K562 (cell line): ENCODE measurements at regions not wholly inside any gene's neighbourhood (a gene's known extent, or its start where the extent isn't known, plus 50 kb on each side); places are given as distances from the start of the nearest gene placed in this dataset.

ENCODE experiments used
- CEBPB ChIP-seq: fragments of 450-650 bp; IDR thresholded peaks from 2 replicates; pipeline ENCODE4 v1.6.1; 2016; ENCODE audit warnings: missing genetic modification characterization, missing compliant biosample characterization
- GABPB1 ChIP-seq: sonication (generic); formaldehyde crosslinking; IDR thresholded peaks from 2 replicates; pipeline ENCODE4 v1.8.0; 2022; ENCODE audit warnings: mild to moderate bottlenecking, missing genetic modification reagents
- NCOA6 ChIP-seq: fragments of 450-650 bp; IDR thresholded peaks from 2 replicates; pipeline ENCODE4 v1.6.1; 2017; ENCODE audit warnings: mild to moderate bottlenecking
- NFE2 ChIP-seq: IDR thresholded peaks from 2 replicates; pipeline ENCODE4 v1.6.1; 2014; ENCODE audit warnings: antibody characterized with exemption, low read depth
- NR4A1 ChIP-seq, 2 experiments: fragments of 250-450 bp in 1 of 2; fragments of 450-650 bp in 1 of 2; sonication (Bioruptor Pico) in 1 of 2; IDR thresholded peaks; 2 replicates each; pipeline versions ENCODE4 v1.4.0 to v1.6.1; 2016 to 2020; ENCODE audit warnings: mild to moderate bottlenecking in 2 of 2, missing compliant biosample characterization in 1 of 2, missing genetic modification characterization in 1 of 2, moderate library complexity in 1 of 2
- RBM39 ChIP-seq: fragments of 200-400 bp; formaldehyde crosslinking; optimal IDR thresholded peaks from 2 replicates; pipeline ENCODE3; 2018; ENCODE audit warnings: low read depth, low read length
- RNF2 ChIP-seq: sonication (generic); IDR thresholded peaks from 2 replicates; pipeline ENCODE4 v1.6.1; 2016
- SMC3 ChIP-seq: conservative IDR thresholded peaks from 2 replicates; pipeline ENCODE4 v1.6.1; 2011; ENCODE audit warnings: low read depth, low read length, improper control_type of control experiment; ENCODE audit not compliant: insufficient read depth
- TEAD1 ChIP-seq, 2 experiments: fragments of 450-650 bp in 1 of 2; sonication (generic) in 1 of 2; formaldehyde crosslinking; IDR thresholded peaks; 2 replicates each; pipeline versions ENCODE4 v1.4.0 to v1.8.0; 2020 to 2022; ENCODE audit warnings: mild to moderate bottlenecking in 2 of 2, missing genetic modification reagents in 1 of 2
- YY1 ChIP-seq, 3 experiments: IDR thresholded peaks; 2 replicates each; pipeline ENCODE4 v1.6.1; 2011; ENCODE audit warnings: low read length in 2 of 3, mild to moderate bottlenecking in 2 of 3, moderate library complexity in 2 of 3, borderline replicate concordance in 1 of 3, control low read depth in 1 of 3, low read depth in 1 of 3; ENCODE audit not compliant: insufficient read depth in 3 of 3, insufficient replicate concordance in 2 of 3, control insufficient read depth in 1 of 3, insufficient read length in 1 of 3; ENCODE audit errors: extremely low read depth in 1 of 3
- ZNF316 ChIP-seq: fragments of 450-650 bp; IDR thresholded peaks from 2 replicates; pipeline ENCODE4 v1.6.1; 2016
- TF ChIP-seq, protein P1 (sequence below): fragments of 450-650 bp; IDR thresholded peaks from 2 replicates; pipeline ENCODE4 v1.7.0; 2016; ENCODE audit warnings: borderline replicate concordance
- TF ChIP-seq, protein P2 (sequence below): fragments of 250-450 bp; sonication (Bioruptor Pico); IDR thresholded peaks from 2 replicates; pipeline ENCODE4 v1.9.0; 2021; ENCODE audit warnings: mild to moderate bottlenecking
- TF ChIP-seq, protein P3 (sequence below): fragments of 250-450 bp; sonication (Bioruptor Pico); IDR thresholded peaks from 2 replicates; pipeline ENCODE4 v1.8.0; 2021; ENCODE audit warnings: borderline replicate concordance, mild to moderate bottlenecking, moderate library complexity; ENCODE audit not compliant: poor library complexity, severe bottlenecking
- TF ChIP-seq, protein P4 (sequence below), 2 experiments: fragments of 450-650 bp; IDR thresholded peaks; 2 replicates each; pipeline ENCODE4 v1.6.1; 2016; ENCODE audit warnings: mild to moderate bottlenecking in 2 of 2, borderline replicate concordance in 1 of 2, low read depth in 1 of 2, moderate library complexity in 1 of 2
- TF ChIP-seq, protein P5 (sequence below), 2 experiments: fragments of 450-650 bp in 1 of 2; sonication (generic) in 1 of 2; formaldehyde crosslinking in 1 of 2; IDR thresholded peaks in 1 of 2; conservative IDR thresholded peaks in 1 of 2; 2 replicates each; pipeline versions ENCODE4 v1.6.1 to v1.8.1; 2016 to 2023; ENCODE audit warnings: mild to moderate bottlenecking in 2 of 2, moderate library complexity in 2 of 2, inconsistent platforms in 1 of 2, missing genetic modification reagents in 1 of 2

DNA sequence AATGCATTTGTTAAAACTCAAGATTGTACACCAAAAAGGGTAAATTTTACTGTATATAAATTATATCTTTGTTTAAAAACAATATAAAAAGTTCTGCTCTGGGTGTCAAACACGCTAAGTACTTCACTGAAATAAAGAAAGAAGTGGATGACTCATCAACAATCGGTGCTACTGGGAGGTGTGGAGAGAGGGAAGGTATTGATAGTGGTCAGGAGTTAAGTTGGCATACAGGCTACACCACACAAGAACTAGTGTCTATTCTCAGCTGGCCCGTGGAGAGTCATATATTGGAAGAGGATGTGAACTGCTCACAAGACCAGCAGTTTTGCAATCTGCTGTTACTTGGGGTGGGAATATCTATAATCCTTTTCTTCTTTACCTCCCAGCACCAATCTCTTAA is 145.7 kb upstream of the TRPC7 start (continued):
- TF ChIP-seq, protein P1, sequence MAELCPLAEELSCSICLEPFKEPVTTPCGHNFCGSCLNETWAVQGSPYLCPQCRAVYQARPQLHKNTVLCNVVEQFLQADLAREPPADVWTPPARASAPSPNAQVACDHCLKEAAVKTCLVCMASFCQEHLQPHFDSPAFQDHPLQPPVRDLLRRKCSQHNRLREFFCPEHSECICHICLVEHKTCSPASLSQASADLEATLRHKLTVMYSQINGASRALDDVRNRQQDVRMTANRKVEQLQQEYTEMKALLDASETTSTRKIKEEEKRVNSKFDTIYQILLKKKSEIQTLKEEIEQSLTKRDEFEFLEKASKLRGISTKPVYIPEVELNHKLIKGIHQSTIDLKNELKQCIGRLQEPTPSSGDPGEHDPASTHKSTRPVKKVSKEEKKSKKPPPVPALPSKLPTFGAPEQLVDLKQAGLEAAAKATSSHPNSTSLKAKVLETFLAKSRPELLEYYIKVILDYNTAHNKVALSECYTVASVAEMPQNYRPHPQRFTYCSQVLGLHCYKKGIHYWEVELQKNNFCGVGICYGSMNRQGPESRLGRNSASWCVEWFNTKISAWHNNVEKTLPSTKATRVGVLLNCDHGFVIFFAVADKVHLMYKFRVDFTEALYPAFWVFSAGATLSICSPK: no peak
- TF ChIP-seq, protein P2, sequence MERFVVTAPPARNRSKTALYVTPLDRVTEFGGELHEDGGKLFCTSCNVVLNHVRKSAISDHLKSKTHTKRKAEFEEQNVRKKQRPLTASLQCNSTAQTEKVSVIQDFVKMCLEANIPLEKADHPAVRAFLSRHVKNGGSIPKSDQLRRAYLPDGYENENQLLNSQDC: no peak
- TF ChIP-seq YY1 (IDR thresholded peaks at IDR 0.05; ENCODE audit: borderline replicate concordance in 1 of 3, control insufficient read depth in 1 of 3, extremely low read depth in 1 of 3, insufficient read depth in 3 of 3, insufficient read length in 1 of 3, insufficient replicate concordance in 2 of 3, low read depth in 1 of 3, low read length in 2 of 3) (no peak), SMC3 (no peak), RBM39 (no peak), RNF2 (no peak), CEBPB (no peak), GABPB1 (no peak), TEAD1 (CRISPR knock-in tag; IDR thresholded peaks at IDR 0.05) (no peak), NFE2 (peak; percentile 62; the same call in 1 of the 2 replicates), NR4A1 (CRISPR knock-in tag; IDR thresholded peaks at IDR 0.05) (no peak), NR4A1 (tag; IDR thresholded peaks at IDR 0.05) (no peak), NCOA6 (no peak), ZNF316 (peak; percentile 75)
- TF ChIP-seq, protein P3, sequence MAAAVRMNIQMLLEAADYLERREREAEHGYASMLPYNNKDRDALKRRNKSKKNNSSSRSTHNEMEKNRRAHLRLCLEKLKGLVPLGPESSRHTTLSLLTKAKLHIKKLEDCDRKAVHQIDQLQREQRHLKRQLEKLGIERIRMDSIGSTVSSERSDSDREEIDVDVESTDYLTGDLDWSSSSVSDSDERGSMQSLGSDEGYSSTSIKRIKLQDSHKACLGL (CRISPR knock-in tag): no peak
- TF ChIP-seq, protein P4, sequence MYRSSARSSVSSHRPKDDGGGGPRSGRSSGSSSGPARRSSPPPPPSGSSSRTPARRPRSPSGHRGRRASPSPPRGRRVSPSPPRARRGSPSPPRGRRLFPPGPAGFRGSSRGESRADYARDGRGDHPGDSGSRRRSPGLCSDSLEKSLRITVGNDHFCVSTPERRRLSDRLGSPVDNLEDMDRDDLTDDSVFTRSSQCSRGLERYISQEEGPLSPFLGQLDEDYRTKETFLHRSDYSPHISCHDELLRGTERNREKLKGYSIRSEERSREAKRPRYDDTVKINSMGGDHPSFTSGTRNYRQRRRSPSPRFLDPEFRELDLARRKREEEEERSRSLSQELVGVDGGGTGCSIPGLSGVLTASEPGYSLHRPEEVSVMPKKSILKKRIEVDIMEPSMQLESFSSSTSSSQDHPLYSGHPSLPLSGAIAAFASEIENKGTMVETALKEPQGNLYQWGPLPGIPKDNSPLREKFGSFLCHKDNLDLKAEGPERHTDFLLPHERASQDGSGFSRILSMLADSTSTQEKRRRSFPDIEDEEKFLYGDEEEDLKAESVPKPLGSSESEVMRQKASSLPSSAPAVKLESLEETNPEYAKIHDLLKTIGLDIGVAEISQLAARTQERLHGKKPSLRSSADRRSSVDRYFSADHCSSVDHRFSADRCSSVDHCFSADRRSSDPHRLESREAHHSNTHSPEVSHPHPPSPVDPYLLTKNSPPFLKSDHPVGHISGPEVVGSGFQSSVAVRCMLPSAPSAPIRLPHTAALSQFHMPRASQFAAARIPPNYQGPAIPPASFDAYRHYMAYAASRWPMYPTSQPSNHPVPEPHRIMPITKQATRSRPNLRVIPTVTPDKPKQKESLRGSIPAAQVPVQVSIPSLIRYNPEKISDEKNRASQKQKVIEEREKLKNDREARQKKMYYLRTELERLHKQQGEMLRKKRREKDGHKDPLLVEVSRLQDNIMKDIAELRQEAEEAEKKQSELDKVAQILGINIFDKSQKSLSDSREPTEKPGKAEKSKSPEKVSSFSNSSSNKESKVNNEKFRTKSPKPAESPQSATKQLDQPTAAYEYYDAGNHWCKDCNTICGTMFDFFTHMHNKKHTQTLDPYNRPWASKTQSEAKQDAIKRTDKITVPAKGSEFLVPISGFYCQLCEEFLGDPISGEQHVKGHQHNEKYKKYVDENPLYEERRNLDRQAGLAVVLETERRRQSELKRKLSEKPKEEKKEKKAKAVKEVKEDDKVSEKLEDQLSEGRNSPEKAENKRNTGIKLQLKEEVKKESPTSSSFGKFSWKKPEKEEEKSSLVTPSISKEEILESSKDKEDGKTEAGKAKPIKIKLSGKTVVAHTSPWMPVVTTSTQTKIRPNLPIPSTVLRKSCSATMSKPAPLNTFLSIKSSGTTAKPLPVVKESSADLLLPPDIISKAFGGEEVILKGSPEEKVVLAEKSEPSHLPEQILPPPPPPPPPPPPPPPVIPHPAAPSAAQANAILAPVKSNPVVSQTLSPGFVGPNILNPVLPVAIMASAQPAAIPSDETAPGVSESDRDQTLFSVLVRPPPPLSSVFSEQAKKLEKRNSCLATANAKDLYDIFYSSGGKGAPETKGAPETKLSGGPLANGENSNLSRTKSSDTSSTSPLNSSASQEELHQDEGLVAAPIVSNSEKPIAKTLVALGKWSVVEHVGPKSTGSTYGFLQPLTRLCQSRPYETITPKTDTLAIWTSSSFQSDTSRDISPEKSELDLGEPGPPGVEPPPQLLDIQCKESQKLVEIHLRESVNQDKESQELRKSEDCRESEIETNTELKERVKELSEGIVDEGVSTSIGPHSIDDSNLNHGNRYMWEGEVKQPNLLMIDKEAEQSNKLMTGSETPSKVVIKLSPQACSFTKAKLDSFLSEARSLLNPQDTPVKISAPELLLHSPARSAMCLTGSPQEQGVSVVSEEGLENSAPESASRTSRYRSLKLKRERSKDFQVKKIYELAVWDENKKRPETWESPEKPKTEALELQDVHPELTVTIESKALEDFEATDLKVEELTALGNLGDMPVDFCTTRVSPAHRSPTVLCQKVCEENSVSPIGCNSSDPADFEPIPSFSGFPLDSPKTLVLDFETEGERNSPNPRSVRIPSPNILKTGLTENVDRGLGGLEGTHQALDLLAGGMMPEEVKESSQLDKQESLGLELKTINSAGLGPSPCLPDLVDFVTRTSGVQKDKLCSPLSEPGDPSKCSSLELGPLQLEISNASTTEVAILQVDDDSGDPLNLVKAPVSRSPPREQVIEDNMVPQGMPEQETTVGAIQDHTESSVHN (IDR thresholded peaks at IDR 0.05; ENCODE audit: borderline replicate concordance in 1 of 2, low read depth in 1 of 2): no peak
- TF ChIP-seq, protein P5, sequence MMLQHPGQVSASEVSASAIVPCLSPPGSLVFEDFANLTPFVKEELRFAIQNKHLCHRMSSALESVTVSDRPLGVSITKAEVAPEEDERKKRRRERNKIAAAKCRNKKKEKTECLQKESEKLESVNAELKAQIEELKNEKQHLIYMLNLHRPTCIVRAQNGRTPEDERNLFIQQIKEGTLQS (IDR thresholded peaks at IDR 0.05): peak; percentile 82
- TF ChIP-seq, protein P5 (CRISPR knock-in tag; conservative IDR thresholded peaks at IDR 0.05): no peak
